GM21529 (cell line): ENCODE measurements at regions not wholly inside any gene's neighbourhood (a gene's known extent, or its start where the extent isn't known, plus 50 kb on each side); places are given as distances from the start of the nearest gene placed in this dataset.
"Not testable (repeated sequence)": the region's sequence is repeated elsewhere in the genome, so short reads cannot be mapped to it uniquely, and the experiment has no call there.

Experiments used
- ATAC-seq: cut with Tn5 transposase; IDR thresholded peaks from one replicate; pipeline ENCODE4 v1.9.1; 2021; ENCODE audit not compliant: unreplicated experiment

DNA sequence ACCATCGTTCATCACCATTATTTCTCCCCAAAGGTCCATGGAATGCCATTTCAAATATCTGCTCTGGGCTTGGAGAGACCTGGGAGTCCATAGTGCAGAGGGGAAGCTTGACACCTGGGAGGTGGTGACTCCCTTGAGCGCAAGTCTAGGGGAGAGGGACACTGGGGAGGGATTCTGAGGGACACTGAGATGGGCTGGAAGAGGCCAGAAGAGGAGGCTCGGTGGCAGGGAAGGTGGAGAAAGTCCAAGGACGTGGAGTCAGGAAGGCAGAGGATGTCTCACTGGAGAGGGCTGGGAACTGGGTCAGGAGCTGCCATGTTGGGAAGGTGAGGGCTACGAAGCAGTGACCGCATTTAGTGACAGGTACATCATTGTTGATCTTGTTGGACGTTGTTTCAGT lies 160.3 kb upstream of the MVB12B start:
- no peak for ATAC-seq

DNA sequence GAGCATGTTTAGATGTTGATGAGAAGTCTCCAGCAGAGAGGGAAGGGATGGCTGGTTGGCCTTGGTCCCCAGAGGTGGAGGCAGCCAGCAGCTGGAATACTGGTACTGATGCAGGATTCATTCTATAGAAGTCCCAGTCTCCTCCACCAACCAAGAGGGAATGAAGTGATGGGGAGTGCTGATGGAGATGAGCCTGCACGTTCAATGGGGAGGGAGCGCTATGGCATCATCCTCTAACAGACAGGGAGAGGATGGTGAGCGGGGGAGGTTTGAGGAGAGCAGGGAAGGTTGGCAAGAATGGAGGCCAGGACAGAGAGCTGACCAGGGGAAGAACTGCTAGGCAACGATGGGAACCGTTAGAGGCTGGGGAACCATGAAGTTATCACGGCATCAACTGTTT lies 159.8 kb upstream of the MVB12B start:
- ATAC-seq = no peak

- ATAC-seq = no peak
These were observed 156.9 kb upstream of the MVB12B start for GRCh38 chr9:126169736-126170135.

DNA sequence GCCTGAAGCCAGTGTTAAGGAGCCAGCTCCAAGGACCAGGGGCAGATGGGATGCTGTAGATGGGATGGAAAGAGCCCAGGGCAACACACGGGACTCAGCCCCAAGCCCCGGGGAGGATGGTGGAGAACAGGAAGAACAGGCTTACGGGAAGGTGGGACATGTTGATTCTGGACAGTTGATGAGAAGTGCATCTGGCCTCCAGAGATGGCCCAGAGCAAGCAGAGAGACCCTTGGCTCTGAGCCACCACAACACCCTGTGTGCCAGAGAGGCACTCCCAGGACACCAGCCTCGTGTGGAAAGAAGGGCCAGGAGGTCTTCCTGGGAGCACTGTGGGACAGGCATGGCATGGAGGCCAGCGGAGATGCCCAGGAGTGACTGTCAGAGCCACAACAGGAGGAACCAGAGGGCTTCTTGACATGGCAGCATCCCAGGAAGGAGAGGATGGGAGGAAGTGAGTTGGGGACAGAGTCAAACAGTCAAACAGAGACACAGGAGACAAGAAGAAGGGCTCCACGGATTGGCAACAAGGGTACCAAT lies 156.3 kb upstream of the MVB12B start:
- no peak for ATAC-seq

GRCh38 chr9:126171641-126172040 lies 155.0 kb upstream of the MVB12B start:
- ATAC-seq = no peak

DNA sequence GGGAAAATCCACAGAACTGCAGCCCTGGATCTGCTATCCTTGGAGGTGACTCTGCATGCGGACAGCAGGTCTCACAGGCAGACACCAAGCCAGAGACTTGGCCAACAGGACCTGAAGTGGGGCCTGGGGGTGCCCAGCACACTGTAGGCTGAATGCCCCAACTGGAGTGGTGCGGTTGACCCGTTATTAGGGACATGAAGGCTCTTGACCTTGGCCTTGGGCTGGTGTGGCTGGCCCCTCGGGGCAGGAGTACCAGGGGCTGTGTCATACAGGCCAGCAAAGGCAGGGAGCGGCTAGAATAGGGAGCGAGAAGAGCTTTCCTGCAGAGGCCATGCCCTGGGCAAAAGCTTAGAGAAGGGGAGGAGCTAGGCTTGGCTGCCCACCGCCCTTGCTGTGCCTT lies 153.2 kb upstream of the MVB12B start:
- no peak for ATAC-seq

- ATAC-seq = no peak
These were observed 152.7 kb upstream of the MVB12B start for GRCh38 chr9:126173929-126174328.

GRCh38 chr9:126183266-126183665 lies 143.4 kb upstream of the MVB12B start:
- ATAC-seq = no peak

GRCh38 chr9:126190994-126191393 lies 135.6 kb upstream of the MVB12B start:
- not testable (repeated sequence) for ATAC-seq

GRCh38 chr9:126198854-126199253 lies 127.8 kb upstream of the MVB12B start:
- no peak for ATAC-seq

DNA sequence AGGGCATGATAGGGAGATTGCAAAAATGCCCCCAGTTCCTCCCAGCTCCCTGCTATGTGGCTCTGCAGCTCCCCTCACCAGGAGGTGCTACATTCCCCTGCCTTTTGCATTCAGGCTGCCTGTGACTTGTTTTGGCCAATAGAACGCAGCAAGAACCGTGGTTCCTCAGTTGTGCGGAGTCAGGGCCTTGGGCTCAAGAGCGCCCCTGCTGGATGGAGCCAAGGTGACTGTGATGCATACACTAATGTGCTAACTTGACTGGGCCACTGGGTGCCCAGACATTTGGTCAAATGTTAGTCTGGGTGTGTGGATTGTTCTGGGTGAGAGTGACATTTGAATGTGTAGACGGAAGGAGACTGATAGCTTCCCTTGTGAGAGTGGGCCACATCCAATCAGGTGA lies 123.3 kb upstream of the MVB12B start:
- ATAC-seq = no peak

DNA sequence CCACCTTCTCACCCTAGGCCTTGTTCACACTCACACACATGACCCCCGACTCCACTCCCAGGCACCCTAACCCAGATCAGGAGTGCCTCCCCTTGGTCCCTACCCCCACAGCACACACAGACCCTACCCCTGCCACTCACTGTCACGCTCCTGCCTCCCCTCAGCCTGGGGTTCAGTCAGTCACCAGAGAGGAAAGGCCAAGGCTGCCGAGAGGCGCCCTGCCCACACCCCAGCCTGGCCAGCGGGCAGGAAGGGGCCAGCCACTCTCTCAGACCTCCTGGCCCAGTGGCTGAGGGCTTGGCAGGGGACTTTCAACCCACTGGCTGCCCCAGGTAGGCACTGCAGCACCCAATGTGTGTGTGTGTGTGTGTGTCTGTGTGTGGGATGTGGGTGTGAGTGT lies 122.4 kb upstream of the MVB12B start:
- ATAC-seq = no peak

DNA sequence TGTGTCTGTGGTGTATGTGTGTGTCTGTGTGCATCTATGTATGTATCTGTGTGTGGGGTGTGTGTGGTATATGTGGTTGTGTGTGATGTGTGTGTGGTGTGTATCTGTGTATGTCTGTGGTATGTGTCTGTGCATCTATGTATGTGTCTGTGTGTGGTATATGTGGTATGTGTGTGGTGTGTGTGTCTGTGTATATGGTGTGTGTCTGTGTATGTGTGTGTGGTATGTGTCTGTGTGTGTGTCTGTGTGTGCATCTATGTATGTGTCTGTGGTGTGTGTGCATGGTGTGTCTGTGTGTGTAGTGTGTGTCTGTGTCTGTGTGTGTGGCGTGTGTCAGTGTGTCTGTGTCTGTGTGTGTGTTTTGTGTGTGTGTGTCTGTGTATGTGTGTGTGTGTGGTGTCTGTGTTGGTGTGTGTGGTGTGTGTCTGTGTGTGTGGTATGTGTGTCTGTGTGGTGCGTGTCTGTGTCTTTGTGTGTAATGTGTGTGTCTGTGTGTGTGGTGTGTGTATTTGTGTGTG lies 121.9 kb upstream of the MVB12B start:
- no peak for ATAC-seq

DNA sequence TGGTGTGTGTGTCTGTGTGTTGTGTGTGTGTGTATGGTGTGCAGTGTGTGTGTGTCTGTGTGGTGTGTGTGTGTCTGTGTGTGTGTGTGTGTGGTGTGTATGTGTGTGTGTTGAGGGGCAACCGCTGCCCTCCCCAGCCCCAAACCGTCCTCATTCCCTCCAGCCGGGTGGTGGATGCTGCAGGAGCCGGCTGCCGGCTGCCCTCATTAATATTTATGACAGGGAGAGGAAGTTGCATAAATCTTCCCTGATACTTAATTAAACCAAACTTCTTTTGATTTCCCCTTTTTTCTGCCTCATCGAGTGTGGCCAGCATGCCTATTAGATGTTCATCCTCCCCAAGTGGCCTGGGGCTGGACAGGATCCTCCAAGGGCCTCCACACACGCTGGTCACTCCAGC lies 121.4 kb upstream of the MVB12B start:
- ATAC-seq = no peak

DNA sequence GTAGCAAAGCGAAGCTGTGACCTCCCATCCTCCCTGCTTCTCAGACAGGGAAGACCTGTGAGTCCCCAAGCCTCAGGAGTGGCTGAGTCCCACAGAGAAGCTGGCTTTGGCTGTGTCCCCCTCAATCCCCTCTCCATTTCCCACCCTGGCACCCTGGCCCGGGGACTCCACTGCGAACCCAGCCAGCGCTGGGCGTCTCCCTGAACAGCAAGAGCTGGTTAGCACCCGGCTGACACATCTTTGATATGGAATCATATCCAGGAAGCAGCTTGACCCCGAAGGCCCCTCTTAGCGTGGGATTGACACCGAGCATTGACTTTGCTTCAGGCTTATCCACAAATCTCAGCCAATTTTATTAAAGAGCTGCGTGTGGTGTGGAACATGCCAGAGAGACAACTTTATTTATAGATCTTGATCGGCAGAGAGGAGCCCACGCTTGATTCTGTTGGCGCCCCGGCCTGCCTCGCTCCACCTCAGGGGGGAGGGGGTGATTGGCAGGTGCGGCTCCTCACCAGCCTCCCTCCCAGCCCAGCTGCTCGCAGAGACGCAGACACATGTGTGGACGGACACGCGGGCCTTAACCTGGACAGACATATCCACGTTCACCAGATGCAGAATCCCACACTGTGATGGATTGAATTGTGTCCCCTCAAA lies 120.7 kb upstream of the MVB12B start:
- ATAC-seq = no peak

GRCh38 chr9:126207256-126207655 lies 119.4 kb upstream of the MVB12B start:
- ATAC-seq = no peak

DNA sequence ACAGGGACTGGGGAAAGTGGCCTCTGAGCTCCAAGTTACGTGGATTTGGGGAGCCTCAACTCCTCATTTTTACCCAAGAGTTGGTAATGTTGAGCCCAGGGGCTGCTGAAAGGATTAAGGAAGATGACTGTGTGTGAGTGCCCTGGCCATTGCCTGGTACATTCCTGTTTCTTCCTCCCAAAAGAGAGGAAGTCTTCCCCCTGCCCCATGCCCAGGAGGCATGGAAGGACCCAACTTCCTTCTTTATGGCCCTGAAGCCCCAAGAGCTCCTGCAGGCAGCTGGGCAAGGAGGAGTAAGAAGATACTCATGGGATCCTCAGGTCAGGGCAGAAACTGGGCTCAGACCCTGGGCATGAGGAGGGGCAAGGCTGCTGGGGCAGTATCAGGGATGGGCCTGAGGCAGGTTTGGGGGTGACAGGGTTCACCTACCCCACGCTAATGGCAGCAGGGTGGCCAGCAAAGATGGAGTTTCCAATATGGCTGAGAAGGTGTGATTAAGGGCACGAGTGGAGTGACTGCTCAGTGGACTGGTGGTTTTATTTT lies 118.3 kb upstream of the MVB12B start:
- no peak for ATAC-seq

DNA sequence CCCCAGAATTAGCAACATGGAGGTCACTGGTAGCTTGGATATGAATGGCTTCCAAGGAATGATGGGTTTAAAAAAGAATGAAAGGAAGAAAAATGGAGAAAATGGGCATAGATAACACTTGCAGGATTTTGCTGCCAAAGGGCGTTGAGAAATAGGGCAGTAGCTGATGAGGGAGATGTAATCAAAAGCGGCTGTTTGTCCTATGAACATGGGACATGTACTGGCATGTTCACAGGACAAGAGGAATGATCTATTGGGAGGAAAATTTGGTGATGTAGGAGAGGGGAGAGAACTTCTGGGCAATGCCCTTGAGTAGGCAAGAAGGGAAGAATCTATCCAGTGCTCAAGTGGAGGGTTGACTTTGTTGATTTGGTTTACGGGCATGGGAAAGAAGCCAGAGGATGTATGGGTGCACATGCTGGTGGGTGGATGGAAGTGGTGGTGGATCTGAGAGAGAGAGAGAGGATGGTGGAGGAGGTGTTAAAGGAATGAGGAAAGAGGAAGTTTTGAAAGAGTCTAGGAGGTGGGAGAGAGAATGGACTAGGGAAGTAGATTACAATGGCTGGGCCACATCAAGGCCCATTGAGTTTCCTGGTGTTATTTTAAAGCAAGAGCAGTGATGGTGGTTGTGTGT lies 115.1 kb upstream of the MVB12B start:
- ATAC-seq = no peak

- ATAC-seq = no peak
These were observed 111.1 kb upstream of the MVB12B start for GRCh38 chr9:126215486-126215885.

- no peak for ATAC-seq
These were observed 109.8 kb upstream of the MVB12B start for GRCh38 chr9:126216826-126217225.

- no peak for ATAC-seq
These were observed 109.4 kb upstream of the MVB12B start for GRCh38 chr9:126217250-126217653.

- ATAC-seq = no peak
These were observed 108.8 kb upstream of the MVB12B start for GRCh38 chr9:126217797-126218196.
